ENCODE measurements at regions not wholly inside any gene's neighbourhood (a gene's known extent, or its start where the extent isn't known, plus 50 kb on each side); places are given as distances from the start of the nearest gene placed in this dataset.

- TF ChIP-seq NFXL1 (IDR thresholded peaks at IDR 0.05; ENCODE audit: borderline replicate concordance), result no peak
- TF ChIP-seq BCL3 (IDR thresholded peaks at IDR 0.05; ENCODE audit: borderline replicate concordance, insufficient read depth, low read depth, low read length, poor library complexity, severe bottlenecking), result no peak
- no peak for TF ChIP-seq CTCF (IDR thresholded peaks at IDR 0.05 in 2 of 3, conservative IDR thresholded peaks at IDR 0.05 in 1 of 3; ENCODE audit: control insufficient read depth in 2 of 3, extremely low read depth in 1 of 3, insufficient read depth in 1 of 3, low read depth in 3 of 3, low read length in 3 of 3)
- TF ChIP-seq TCF12 (IDR thresholded peaks at IDR 0.05; ENCODE audit: low read depth, low read length), result no peak
- no peak for TF ChIP-seq CHD4 (IDR thresholded peaks at IDR 0.05)
- no peak for TF ChIP-seq PAX8 (IDR thresholded peaks at IDR 0.05)
- TF ChIP-seq ESRRA (IDR thresholded peaks at IDR 0.05; ENCODE audit: low read length), result no peak
- no peak for TF ChIP-seq ZSCAN29 (IDR thresholded peaks at IDR 0.05)
- TF ChIP-seq ZBTB33 (IDR thresholded peaks at IDR 0.05), result no peak
- TF ChIP-seq RB1 (IDR thresholded peaks at IDR 0.05; ENCODE audit: borderline replicate concordance), result no peak
- TF ChIP-seq MXI1 (IDR thresholded peaks at IDR 0.05; ENCODE audit: low read depth, low read length), result no peak
- no peak for TF ChIP-seq ATF2 (IDR thresholded peaks at IDR 0.05; ENCODE audit: low read length)
- no peak for TF ChIP-seq HCFC1 (IDR thresholded peaks at IDR 0.05; ENCODE audit: low read length)
- no peak for TF ChIP-seq POLR2A (IDR thresholded peaks at IDR 0.05; ENCODE audit: low read depth, low read length)
Measured at GRCh38 chr11:131194726-131195125, 175.7 kb upstream of the NTM start.

Data from GM12878 (cell line).